ENCODE measurements at regions not wholly inside any gene's neighbourhood (a gene's known extent, or its start where the extent isn't known, plus 50 kb on each side); places are given as distances from the start of the nearest gene placed in this dataset.

GRCh38 chr3:168431491-168431890 is 335.8 kb upstream of the GOLIM4 start:
- TF ChIP-seq CTCF (IDR thresholded peaks at IDR 0.05) (no peak), POLR2A (IDR thresholded peaks at IDR 0.05) (no peak)

Measured in adrenal gland (tissue), 5 donors.